ENCODE measurements at regions not wholly inside any gene's neighbourhood (a gene's known extent, or its start where the extent isn't known, plus 50 kb on each side); places are given as distances from the start of the nearest gene placed in this dataset.

DNA sequence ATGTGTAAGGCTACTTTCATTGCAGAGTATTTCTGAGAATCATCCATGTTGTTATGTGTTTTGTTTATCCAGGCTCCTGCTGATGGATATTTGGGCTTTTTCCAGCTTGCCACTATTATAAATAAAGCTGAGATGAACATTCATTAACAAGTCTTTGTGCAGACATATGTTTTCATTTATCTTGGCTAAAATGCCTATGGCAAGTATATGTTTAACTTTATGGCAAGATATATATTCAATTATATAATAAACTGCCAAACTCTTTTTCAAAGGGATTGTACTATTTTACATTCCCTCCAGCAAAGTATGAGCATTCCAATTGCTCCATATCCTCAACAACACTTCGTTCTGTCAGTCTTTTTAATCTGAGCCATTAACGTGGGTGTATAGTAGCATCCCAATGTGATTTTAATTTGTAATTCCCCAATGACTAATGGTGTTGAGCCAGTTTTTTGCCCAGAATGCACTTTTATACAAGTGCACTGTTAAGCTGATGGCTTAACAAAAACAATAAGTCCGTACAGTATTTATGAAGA, 452.4 kb downstream of the SHQ1 start:
- TF ChIP-seq POLR2A (IDR thresholded peaks at IDR 0.05; ENCODE audit: low read depth, low read length), result no peak
- TF ChIP-seq TAF1 (IDR thresholded peaks at IDR 0.05; ENCODE audit: borderline replicate concordance, low read depth, low read length), result no peak
- no peak for TF ChIP-seq POLR2AphosphoS5 (IDR thresholded peaks at IDR 0.05; ENCODE audit: low read depth, low read length)
